Left cardiac atrium (tissue), 4 donors: ENCODE measurements at regions not wholly inside any gene's neighbourhood (a gene's known extent, or its start where the extent isn't known, plus 50 kb on each side); places are given as distances from the start of the nearest gene placed in this dataset.
A peak's percentile ranks its signal among the peaks of the same experiment; 100 is the strongest.

Experiments
- ATAC-seq, 2 donors: fragments of 200-7000 bp; cut with Tn5 transposase; one replicate each; pipeline ENCODE4 v1.9.1; 2020; ENCODE audit warnings: mild to moderate bottlenecking in 2 of 2, moderate library complexity in 2 of 2
- DNase-seq: peaks from one replicate; pipeline ENCODE4 v3.0.0-alpha.2; 2020
- intact Hi-C, 2 donors: fragments of 100-400 bp; cut with DNase I; formaldehyde crosslinking; loops; one replicate each; pipeline versions ENCODE4 v1.14.1 to v1.15.1; 2022 to 2023
- donor health status: DM: no; HTN: yes; CAD: no.
- donor health status: DM: no; HTN: yes; CAD: no; lungs with severe emphysema.
- donor health status: DM: yes; HTN: yes; CAD: no.
- donor health status: Dilated cardiomyopathy.

DNA sequence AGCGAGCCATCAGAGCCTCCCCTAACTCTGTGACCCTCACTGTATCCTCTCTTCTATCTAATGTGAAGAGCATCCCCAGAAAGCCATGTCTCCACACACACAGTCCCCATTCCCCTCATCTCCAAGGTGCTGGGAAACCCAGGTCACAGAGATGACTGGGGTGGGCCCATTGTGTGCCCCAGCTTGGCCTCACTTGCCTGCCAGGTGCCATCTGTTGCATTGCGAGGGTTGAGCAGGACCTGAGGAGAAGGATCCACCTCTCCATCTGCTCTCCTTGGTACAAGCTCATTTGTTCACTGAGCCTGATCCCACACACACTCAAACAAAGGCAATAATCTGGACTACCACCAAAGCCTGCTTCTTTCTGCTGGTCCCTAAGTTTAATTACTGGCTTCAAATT is 118.8 kb downstream of the SPATA19 start:
- no peak for ATAC-seq
- DNase-seq = no peak
- intact Hi-C loops = no loop called here

GRCh38 chr11:133724116-133724515 is 121.2 kb downstream of the SPATA19 start:
- intact Hi-C loops = no loop called here
- DNase-seq (no peak), ATAC-seq (no peak)

DNA sequence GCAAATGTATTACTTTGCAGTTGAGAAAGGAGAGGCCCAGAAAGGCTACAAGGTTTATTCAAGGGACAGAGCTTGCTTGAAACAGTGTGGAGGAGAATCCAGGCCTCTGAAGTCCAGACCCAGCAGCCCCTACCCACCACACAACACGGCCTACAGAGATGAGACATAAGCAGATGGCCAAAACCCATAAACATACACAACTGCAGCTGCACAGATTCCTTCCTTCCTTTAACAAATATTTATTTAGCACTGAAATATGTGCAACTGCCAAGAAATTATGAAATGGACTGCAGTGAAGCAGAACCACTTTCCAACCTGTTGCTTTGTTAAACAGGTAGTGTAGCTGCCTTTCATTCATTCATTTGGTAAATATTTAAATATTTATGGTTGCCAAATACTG is 122.3 kb downstream of the SPATA19 start:
- intact Hi-C loops = no loop called here
- DNase-seq = no peak
- no peak for ATAC-seq

DNA sequence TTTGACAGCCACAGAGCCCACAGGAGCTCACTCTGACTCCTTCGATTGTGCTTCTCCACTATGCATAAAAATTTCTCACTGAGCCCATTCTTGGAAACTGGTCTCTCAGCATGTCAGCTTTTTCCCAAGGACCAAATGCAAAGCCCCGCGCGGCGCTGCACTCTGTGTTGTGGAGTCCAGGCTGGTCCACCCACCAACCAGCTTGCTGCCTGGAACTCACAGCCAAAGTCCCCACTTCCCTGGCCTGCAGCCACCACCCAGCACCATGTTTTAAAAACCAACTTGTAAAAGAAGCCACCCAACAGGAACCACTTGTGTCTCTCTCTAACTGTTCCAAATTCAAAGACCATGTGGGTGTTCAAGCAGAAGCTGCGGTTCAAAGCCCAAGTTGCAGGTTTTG is 124.4 kb downstream of the SPATA19 start:
- intact Hi-C loops = no loop called here
- ATAC-seq (no peak), DNase-seq (no peak)

GRCh38 chr11:133719532-133720235 is 125.6 kb downstream of the SPATA19 start:
- intact Hi-C loops = no loop called here
- ATAC-seq = no peak
- DNase-seq = no peak

DNA sequence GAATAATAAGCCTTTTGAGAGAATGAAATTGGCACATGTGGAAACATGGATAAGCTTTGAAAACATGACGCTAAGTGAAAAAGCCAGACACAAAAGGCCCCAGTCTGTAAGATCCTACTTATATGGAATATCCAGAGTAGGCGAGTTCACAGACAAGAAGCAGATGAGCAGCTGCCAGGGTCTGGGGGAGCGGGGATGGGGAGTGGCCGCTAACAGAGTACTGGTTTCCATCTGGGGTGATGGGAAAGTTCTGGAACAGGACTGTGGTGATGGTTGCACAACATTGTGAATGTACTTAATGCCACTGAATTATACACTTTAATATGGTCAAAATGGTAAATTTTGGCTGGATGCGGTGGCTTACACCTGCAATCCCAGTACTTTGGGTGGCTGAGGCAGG is 126.5 kb downstream of the SPATA19 start:
- no peak for DNase-seq
- no peak for ATAC-seq
- intact Hi-C loops = no loop called here

DNA sequence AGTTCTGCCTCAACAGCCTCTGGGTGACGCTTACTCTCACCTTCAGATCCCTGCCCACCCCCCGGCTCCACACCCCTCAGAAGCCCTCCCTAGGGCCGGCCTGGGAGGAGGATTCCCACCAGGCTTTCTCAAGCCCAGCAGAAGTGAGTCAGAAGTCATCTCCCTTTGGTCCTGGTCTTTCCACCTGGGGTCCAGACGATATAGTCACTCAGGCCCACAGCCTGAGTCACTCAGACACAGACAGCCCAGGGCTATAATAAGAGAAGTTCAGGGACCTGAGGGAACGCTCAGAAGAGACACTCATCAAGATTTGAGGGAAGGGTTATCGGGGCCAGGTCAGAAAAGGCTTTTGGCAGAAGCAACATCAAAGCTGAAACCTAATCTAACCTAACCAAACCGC is 127.1 kb downstream of the SPATA19 start:
- ATAC-seq (no peak), DNase-seq (no peak)
- intact Hi-C loops = no loop called here

- no peak for DNase-seq
- no peak for ATAC-seq
- intact Hi-C loops = no loop called here
Observed at GRCh38 chr11:133716602-133717001, 128.7 kb downstream of the SPATA19 start.

DNA sequence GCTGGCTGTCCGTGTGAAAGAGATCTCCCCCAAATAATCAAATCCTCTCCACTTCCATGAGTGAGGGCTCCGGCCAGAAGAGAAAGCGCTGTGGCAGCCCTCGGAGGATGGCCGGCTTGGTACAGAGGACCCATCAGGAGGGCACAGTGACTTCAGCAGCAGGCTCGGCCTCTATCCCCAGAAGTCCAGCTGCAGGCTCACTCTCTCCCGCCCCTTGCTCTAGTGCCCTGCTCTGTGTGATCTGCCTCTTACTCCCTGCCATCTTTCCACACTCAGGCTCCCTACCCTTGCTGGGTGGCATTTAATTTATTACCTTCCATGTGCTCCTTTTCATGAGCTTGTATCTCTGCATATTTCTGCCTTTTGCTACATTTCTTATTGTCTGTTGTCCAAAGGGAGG is 129.7 kb downstream of the SPATA19 start:
- intact Hi-C loops = no loop called here
- DNase-seq = no peak
- no peak for ATAC-seq

DNA sequence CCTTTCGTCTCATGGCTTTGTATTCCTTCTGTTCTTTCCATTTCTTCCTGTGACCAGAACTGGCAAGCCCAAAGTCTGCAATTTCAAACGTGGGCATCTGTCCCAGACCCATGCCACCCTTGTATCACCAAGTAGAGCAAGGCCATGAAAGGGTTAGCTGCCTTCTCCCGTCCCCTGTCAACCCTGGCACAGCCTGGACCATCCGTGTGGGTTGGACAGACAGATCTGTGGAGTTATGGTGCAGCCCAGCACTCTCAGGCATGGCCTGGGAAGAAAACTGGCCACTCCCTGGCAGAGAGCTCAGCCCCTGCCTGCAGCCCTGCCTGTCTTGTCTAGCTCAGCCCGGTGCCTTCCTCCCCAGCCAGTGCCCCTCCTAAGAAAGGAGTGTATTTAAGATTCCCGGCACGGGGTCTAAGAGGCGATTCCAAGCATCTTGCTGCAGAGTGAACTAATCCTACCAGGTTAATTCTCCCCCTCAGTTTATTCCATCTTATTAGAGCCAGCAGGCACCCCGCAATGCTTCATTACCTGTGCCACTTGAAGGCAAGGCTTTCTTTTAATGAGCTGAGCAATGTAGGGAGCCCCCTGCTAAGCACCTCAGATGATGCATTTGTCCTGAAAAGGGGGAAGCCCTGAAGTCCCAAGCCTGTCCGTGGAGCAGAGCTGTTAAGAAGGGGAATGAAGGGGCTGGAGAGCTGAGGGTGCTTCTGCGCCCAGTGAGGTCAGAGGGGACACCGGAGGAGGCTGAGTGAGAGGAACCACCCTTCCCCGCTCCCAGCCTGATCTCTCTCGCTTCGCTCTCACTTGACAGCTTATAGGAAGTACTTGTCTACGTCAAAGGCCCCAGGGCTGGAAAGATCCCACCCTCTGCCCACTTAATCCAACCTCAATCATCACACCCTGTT is 130.6 kb downstream of the SPATA19 start:
- intact Hi-C loops = no loop called here
- ATAC-seq = no peak
- no peak for DNase-seq

- intact Hi-C loops = no loop called here
- ATAC-seq (no peak), DNase-seq (no peak)
Observed at GRCh38 chr11:133713844-133714243, 131.5 kb downstream of the SPATA19 start.

DNA sequence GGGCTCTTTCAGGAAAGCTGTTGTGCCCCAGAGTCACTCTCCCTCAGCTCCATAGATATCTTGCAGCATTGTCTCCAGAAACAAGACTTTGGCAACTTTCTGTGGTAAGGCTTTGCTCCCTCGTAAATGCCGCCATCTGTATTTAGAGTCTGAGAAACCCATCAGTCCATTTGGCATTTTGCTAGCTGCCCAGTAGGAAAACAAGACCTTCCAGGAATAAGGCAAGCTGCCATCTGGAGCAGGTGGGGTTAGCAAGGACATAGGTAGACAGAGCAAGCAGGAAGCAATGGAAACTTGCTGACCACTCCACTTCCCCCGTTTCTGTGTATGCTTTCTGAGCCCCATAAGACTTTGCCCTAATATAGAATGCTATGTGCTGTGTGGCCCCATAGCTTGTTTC is 131.9 kb downstream of the SPATA19 start:
- no peak for DNase-seq
- intact Hi-C loops = no loop called here
- ATAC-seq = no peak

- no peak for ATAC-seq
- intact Hi-C loops = no loop called here
- DNase-seq = no peak
Observed at GRCh38 chr11:133712051-133712560, 133.2 kb downstream of the SPATA19 start.

DNA sequence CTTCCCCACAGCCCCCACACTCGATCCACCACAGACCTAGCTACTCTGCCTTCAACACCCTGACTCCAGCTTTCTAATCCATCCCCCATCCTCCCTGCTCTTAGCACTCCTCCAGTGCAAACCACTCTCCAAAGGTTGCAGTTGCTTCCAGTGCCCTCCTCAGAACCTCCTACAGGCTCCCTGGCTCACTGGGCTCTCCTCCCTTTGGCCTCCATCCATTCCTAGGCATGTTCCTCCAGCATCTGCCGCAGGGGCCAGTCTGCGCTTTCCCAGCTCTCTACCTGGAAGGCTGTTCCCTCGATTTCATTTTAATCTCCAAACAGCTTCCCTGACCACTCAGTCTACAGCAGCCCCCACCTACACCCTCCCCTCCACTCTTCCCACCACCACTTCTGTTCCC is 133.8 kb downstream of the SPATA19 start:
- DNase-seq = no peak
- intact Hi-C loops = no loop called here
- ATAC-seq = peak in 1 of 2 donors; percentile 53

DNA sequence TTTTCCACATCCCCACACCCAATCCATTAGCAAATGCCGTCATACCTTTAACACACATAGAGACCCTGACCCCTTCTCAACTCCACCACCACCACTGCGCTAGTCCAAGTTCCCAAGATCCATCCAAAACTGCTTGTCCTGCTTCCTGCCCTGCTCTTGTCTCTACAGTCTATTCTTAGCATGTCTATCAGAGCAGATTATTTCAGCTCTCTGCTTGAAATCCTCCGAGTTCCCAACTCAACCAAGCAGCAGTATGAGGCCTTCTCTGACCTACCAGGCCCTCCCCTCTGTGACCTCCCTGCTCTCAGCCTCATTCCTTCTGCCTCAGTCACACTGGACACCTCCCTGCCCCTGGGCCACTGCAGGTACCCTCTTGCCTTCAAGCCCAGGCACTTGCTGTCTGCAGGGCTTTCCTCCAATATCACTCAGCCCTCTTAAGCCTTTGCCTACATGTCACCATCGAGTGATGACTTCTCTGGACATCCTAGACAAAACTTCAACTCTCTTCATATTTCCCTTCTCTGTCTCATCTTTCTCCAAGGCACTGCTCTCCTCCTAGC is 134.6 kb downstream of the SPATA19 start:
- ATAC-seq (peak; percentile 38 to 42), DNase-seq (no peak)
- intact Hi-C loops = no loop called here

- intact Hi-C loops = no loop called here
- no peak for DNase-seq
- no peak for ATAC-seq
Observed at GRCh38 chr11:133710241-133710640, 135.1 kb downstream of the SPATA19 start.

DNA sequence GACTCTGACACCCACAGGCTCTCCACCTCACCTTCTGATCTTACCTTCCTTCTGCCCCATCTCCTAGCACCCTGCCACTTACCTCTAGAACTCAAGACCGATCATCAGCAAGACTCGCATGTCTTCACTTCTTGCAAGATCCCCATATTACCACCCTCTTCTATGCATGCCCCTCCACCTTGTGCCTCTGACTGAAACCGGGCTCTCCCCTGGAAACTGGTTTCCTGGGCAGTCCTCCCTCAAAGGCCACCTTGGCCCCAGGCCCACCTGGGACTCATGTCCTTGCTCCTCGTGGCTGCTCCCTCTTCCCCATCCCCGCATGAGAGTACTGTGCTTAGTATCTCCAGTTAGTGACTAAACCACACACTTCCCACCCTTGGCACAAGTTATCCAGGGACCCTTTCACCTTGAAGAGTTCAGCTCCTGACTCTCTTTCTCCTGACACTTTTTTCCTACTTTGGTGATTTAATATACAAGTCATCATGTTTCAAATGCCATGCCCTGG is 136.7 kb downstream of the SPATA19 start:
- intact Hi-C loops = no loop called here
- ATAC-seq (no peak), DNase-seq (no peak)

GRCh38 chr11:133706925-133707794 is 138.2 kb downstream of the SPATA19 start:
- intact Hi-C loops = no loop called here
- DNase-seq = no peak
- no peak for ATAC-seq

GRCh38 chr11:133705873-133706272 is 139.4 kb downstream of the SPATA19 start:
- intact Hi-C loops = no loop called here
- no peak for ATAC-seq
- DNase-seq = no peak
